ENCODE measurements at regions not wholly inside any gene's neighbourhood (a gene's known extent, or its start where the extent isn't known, plus 50 kb on each side); places are given as distances from the start of the nearest gene placed in this dataset.

DNA sequence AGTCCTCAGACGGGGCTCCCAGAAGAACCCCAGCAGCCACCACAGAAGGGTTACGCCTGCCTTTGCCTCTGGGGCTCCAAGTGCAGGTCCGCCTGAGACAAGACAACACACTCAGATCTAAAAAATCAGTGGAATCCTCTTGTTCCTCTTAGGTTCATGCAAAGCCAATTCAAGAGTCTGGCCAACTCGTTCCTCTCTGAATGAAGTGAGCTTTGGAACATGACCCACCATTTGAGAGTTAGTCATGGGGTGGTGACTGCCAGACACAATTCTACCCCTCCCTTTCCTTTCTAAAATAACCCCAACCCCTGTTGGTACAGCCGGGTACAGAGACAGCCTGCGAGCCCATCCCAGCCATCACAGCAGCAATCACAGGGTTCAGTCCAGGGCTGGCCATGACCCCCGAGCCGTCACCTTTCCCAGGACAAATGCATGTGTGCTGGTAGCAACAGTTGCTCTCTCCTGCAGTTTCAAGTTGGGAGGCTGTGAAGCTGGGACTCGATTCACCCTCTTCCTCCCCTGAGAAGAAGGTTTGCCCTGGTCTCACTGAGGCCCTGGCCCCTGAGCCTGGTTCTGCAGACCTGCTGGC, 183.1 kb upstream of the SH3BP4 start:
- DNase-seq (ENCODE audit: low spot score): no peak

DNA sequence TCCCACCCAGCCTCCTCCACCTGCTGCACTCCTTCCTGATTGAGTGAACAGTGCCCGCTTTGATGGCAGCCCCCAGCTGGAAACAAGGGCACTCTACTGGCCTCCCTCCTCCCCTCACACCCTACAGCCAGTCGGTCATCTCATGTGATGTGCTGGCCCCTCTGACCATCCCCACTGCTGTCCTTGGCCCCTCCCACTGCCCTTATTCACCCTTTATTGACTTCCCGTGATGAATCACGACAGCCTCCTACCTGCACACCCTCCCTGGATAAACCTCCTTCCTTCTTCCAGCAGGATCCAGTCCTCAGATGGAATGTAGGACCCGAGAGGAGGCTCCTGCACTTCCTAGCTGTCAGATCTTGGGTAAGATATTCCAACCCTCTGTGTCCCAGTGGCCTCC, 186.5 kb upstream of the SH3BP4 start:
- peak; percentile 10 for DNase-seq (ENCODE audit: low spot score)

DNA sequence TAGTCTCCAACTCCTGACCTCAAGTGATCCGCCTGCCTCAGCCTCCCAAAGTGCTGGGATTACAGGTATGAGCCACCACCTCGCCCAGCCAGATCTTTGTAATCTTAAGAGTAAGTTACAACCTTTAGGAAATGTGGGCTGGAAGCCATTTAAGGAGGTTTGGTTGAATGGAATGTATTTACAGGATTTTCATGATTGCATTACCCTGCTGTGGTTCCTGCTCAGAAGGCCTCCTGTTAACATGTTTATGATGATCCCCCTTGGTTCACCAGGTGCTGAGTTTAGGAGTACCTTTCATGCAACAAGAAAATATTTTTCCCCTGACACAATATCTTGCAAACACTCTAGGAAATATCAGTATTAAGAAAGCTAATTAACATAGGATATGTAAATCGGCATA, 187.4 kb upstream of the SH3BP4 start:
- DNase-seq (ENCODE audit: low spot score): peak; percentile 31

DNA sequence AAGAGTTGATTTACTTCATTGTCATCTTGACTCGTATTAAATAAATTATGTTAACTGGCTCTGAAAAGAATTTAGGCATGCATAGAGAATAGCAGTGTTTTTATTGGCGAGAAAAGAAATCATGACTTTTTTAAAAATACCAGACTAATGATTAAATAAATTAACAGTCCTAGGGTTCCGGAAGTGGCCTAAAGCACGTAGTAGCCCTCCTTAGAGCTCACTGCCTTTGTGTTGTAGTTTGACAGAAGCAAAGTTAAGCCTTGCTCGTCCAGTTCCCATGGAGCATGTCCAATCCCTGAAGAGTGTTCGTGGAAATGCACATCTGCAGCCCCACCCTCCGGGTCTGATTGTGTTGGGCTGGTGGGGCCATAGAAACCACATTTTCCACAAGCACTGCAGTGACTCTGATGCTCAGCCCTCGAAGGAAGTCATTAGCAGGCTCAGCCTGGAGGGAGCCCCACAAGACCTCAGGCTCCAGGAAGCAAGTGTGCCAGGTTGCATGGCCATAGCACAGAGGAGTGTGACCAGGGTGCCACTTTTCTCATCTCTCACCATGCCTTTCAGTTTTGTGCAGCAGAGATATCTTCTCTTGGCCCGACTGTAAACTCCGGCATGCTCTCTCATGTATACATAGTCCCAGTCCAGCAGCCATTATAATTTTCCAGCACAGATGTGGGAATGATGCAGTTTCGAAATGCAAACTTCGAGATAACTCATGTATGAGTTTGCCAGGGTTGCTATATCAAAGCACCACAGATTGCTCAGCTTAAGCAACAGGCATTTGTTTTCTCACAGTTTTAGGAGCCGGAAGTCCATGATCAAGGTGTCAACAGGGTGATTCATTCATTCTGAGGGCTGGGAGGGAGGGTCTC, 188.6 kb upstream of the SH3BP4 start:
- peak; percentile 53 for DNase-seq (ENCODE audit: low spot score)

DNA sequence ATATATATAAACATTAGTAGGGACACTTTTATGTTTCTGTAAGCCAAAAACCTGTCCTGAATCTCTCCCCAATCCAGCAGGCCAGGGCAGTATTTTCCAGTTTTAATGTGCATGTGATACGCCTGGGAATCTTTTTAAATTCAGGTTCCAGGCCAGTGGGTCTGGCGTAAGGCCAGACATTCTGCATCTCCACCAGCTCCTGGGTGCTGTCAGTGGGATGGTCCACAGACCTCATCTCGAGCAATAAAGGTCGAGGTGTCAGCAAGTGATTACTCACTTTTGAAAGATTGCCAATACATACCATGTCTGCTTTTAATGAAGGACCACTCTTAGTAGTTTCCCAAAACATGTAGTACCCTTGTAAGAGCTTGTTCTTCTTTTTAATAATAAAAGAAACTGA, 189.9 kb upstream of the SH3BP4 start:
- peak; percentile 90 for DNase-seq (ENCODE audit: low spot score)

DNA sequence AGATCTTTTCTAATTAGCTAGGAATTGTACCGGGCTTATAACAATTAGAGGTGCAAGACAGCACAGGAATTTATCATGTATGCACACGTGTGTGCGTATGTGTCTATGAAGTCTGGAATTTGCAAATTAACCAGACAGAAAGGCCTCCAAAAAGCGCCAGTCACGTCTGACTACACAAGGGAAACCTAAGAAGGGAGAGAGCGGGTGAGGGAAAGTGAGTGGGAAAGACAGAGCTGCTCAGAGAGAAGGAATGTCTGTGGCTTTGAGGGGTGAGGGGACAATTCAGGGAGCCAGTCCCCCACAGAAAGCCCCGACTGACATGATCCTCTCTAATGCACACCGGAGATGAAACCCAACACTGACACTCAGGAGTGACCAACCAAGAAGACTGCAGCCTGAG, 197.7 kb upstream of the SH3BP4 start:
- peak; percentile 91 for DNase-seq (ENCODE audit: low spot score)

DNA sequence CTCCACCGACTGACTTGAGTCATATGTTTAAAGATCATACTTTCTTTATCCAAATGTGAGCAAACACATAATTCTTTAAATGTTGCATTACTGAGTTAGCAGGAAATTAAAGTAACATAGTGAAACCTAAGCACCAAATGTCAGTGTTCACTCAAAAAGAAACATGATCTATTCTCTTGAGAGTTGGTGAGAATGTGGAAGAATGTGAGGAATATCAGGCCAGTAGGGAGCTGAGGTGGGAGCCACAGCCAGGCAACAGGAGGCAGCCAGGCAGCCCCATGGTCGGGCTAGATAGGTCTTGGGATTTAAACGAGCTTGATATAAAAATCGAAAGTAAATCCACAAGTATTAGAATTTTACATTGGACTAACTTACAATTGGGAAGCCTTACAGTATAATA, 198.1 kb upstream of the SH3BP4 start:
- no peak for DNase-seq (ENCODE audit: low spot score)

DNA sequence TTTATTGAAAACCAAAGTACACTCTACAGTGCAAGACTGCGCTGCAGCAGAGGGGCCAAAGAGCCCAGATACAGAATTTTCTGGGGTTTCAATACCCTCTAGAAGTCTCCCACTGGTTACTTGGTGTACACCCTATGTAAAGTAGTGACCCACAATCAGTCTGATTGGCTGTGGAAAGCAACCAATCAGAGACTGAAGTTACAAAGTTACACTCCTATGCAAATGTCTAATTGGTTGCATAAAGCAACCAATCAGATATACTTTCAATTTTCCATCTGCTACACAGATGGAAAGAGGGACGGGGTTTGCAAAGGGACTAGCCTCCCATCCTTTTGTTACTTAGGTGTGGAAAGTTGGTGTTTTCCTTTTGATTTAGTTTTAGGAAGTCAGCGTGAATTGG, 198.9 kb upstream of the SH3BP4 start:
- DNase-seq (ENCODE audit: low spot score): no peak

DNA sequence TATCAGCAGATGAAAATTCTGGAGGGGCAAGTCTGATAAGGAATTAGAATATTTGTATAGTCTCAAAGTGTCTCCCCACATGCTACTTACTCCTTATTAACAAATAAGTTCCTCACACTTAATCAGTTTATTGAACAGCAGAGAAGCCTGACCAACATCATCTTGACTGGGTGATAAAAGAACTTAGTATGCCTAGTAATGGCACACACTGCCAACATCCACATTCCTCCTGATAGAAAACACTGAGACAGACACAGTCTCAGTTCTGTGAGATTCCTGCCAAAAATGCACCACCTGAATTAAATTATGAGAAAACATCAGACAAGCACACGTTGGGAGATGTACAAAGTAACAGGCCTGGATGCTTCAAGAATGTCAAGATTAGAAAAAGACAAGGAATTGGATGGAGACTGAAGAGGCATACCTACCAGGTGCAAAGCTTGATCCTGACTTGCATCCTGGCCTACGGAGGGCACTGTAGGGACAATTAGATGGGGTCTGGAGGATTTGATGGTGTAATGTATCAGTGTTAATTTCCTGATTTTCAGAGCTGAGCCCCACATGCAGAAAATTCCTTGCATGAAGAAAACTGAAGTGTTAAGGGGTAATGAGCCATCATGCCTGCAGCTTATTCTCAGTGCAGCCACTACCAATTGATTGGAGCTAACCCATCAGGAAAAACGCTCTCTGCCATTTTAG, 200.4 kb upstream of the SH3BP4 start:
- no peak for DNase-seq (ENCODE audit: low spot score)

DNA sequence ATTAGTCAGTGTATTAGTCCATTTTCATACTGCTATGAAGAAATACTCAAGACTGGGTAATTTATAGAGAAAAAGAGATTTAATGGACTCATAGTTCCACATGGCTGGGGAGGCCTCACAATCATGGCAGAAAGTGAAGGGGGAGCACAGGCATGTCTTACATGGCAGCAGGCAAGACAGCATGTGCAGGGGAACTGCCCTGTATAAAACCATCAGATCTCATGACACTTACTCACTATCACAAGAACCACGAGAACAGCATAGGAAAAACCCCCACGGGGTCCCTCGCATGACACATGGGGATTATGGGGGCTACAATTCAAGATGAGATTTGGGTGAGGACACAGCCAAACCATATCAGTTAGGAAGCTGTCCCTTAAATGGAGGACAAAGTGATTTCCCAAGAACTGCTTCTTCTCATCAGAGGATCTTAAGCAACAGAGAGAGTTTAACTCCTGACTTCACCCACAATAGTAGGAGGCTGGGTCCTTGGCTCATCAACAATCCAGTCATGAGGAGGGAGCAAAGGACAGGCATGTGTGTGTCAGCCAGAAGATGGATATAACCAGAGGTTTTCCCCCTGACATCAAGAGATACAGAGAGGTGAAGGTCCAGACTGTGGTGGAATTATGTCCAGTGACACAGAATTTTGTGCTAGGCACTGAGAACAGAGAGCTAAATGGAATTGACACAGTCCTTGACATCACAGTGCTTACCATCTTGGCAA, 203.8 kb upstream of the SH3BP4 start:
- no peak for DNase-seq (ENCODE audit: low spot score)

DNA sequence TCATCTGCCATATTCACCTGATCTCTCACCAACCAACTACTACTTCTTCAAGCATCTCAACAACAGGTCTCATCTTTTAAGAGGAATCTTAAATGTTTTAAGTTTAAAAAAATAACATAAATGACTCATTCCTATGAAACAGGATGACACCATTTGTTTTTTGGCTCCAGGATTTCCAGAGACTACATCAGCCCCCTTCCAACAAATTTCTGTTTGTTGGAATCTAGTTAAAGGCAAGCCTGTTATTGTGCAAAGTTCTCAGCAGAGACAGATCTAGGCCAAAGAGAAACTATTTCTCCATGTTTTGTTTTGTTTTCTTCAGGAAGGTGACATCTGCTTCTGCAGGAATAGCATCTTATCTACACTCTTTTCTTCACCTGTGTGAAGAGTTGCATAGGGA, 204.8 kb upstream of the SH3BP4 start:
- DNase-seq (ENCODE audit: low spot score): no peak

DNA sequence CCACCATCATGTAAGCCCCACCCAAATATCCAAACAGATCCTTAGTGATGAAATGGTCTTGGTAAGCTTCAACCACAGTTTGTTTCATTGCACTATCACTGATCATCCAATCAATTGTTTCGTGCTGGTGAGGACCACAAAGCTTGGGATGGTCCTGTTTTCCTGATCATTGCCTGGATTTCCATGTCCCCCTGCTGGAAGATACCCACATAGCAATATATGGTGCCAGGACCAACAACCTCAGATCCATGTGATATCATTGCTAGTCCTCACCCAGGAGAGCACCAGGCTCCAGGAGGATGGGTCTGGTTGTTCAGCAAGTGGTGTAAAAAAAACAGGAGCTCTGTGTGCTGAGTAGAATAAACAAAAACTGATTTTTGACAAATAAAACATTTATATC, 206.5 kb upstream of the SH3BP4 start:
- DNase-seq (ENCODE audit: low spot score): no peak

DNA sequence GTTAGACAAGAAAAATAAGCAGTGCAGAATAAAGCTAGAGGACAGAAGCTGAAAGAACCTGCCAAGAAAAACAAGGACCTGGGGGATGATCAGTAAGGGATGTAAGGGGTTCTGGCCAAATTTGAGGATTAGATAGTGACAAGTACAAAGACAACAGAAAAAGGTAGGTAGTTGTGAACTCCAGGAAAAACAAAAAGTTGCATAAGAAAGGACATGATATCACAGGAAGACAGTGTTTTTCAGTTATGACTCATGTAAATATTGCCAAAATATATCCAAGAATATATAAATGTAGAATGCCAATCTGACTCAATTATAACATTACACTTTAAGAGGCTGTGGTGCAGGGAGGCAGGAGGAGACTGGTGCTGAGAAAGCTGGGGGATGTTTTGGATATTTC, 209.8 kb upstream of the SH3BP4 start:
- DNase-seq (ENCODE audit: low spot score): no peak

DNA sequence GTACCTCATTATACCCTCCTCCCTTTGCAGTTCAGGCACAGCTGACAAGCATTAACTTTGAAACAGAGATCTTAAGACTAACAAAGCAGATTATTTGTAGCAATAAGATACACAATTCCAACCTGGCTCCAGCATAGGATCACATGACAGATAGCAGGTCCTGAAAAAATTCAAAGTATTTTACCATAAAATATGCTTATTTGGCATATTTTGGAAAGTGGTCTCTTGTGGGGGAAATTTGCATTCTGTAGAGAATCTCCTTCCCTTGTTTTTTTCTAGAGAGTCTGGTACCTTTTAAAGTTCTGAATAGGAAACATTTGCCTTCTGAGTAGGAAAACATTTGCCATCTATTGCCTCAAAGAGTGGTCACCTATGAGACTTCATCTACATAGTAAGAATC, 212.8 kb upstream of the SH3BP4 start:
- DNase-seq (ENCODE audit: low spot score): no peak

DNA sequence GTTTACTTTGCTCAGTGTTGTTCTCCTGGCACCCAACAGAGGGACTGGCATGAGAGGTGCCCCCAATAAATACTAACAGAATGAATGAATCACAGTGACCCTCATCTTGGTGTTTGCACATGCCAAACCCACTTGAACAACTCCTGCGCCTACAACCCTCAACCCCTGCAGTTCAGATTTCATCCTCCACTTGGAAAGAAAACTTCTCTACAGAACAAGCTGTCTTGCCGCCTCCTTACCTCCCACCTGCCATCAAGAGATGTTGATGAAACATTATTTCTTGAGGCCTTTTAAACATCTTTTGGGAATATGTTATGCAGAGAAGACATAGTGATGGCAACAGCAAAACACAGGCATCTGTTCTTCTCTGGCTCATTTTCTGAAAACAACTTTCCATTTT, 216.0 kb upstream of the SH3BP4 start:
- no peak for DNase-seq (ENCODE audit: low spot score)

DNA sequence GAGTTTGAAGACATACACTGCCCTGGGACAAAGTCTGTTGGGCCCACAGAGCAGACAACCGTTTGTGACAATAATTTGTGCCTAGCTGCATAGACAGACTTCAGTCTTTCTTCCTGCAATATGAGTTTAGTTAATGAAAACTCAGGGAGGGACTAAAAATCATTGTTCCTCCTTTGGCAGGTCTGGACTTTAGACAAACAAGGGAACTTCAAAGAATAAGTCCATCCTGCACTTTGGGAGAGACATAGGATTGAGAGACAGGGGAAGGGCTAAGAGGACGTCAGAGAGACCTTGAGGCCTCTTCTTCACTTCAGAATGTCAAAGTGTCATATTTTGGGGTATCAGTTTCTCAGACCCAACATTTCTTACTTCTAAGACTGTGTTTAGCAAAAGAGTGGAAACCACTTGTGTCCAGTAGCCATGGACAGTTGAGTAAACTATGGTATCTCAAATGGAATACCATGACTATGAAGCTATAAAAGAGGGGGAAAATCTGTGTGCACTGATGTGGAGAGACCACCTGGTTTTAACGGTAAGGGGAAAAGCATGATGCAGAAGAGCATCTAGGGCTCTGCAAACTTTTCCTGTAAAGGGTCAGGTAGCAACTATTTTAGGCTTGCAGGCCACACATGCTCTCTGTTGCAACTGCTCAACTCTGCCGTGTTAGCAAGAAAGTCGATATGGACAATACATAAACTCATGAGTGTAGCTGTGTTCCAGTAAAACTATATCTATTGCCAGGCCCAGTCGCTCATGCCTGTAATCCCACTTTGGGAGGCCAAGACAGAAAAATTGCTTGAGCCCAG, 217.8 kb upstream of the SH3BP4 start:
- DNase-seq (ENCODE audit: low spot score): no peak

DNA sequence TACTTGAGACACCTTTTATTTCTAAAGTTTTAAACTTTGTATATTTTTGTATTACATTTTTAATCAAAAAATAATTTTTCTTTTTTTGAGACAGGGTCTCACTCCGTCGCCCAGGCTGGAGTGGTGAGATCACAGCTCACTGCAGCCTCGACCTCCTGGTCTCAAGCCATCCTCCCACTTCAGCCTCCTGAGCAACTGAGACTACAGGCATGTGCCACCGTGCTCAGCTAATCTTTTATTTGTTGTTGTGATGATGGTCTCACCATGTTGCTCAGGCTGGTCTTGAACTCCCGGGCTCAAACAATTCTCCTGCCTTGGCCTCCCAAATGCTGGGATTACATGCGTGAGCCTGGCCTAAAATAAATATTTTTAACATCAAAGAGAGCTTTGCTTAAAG, 218.7 kb upstream of the SH3BP4 start:
- no peak for DNase-seq (ENCODE audit: low spot score)

DNA sequence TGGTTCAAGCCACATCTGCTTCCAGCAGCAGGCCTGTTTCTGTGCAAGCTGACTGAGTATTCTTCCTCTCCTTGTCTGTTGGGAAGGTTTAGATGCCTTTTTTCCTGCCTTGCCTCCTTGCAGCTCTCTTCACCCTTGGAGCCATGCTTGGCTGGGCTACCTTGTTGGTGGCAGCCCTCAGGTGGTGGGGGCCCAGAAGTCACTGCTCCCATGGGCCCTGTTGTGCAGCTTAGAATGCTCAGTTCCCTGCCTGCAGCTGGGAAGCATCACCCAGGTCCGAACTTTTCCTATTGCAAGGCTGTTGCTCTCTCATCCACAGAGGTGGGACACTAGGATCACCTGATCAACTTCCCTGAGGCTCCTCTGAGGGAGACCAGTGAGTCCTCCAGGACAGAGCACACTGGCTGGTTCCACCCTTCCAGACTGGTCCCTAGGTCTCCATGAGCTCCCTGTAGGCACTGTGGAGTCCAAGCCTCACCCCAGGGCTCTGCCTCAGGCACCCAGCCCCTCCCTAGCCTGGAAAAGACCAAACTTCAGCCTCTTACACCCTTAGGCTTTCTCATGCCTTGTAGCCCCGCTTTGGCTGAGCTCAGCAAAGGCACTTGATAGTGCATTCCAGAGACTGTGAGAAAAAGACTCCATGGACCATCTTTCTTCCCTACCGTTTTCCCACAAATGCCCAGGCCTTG, 219.3 kb upstream of the SH3BP4 start:
- DNase-seq (ENCODE audit: low spot score): no peak

DNA sequence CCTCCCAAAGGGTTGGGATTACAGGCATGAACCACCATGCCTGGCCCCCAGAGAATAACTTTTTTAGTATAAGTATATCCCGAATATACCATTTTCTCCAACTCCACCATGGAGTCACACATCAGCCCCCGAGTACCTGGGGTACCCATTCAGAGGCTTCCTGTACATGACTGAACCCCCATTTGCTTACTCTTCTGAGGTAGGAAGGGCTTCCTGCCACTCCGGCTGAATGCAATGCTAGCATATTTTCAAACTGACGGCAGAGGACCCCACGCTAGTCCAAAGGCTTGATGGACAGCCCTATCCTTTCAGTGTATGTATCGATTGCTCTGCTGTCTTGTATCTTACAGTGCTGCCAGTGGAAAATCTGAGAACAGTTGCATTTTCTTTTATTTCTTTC, 220.6 kb upstream of the SH3BP4 start:
- DNase-seq (ENCODE audit: low spot score): no peak

DNA sequence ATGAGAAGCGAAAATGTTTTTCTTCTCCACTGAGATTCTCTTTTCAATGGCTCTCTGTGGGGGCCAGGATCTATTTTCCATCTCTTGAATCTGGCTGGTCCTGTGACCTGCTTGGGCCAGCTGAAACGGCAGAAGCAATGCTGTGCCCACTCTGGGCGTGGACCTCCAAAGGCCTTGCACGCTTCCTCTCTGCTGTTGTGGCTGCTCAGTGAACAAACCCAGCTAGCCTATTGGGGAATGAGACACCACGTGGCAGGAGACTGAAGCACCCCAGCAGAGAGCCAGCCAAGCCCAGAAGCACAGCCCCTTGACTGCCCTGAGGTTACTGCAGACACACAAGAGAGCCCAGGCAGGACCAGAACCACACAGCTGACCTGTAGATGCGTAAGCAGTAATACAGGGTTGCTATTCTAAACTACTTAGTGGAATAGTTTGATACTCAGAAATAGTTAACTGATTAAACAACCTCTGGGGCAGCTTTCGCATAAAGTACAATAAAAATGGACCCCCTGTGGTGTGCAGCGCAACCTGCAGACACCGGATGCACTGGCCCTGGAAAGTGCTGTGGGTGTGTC, 221.7 kb upstream of the SH3BP4 start:
- DNase-seq (ENCODE audit: low spot score): peak; percentile 56

Data from kidney tubule cell (primary cell).